ENCODE measurements at regions not wholly inside any gene's neighbourhood (a gene's known extent, or its start where the extent isn't known, plus 50 kb on each side); places are given as distances from the start of the nearest gene placed in this dataset.

- TF ChIP-seq ZBTB33 (CRISPR knock-in tag; IDR thresholded peaks at IDR 0.05) (no peak), E2F2 (CRISPR knock-in tag; IDR thresholded peaks at IDR 0.05; ENCODE audit: borderline replicate concordance) (no peak), POLR2A (IDR thresholded peaks at IDR 0.05; ENCODE audit: insufficient read depth in 1 of 2, low read depth in 2 of 2, low read length in 2 of 2) (no peak), NR1H2 (CRISPR knock-in tag; IDR thresholded peaks at IDR 0.05; ENCODE audit: borderline replicate concordance, low read depth) (no peak), CTCF (CRISPR knock-in tag; IDR thresholded peaks at IDR 0.05) (no peak), BRF2 (CRISPR knock-in tag; IDR thresholded peaks at IDR 0.05) (no peak), ZBTB37 (CRISPR knock-in tag; IDR thresholded peaks at IDR 0.05) (no peak), FOSL2 (CRISPR knock-in tag; IDR thresholded peaks at IDR 0.05) (no peak), USF2 (IDR thresholded peaks at IDR 0.05; ENCODE audit: low read depth, low read length) (no peak), USF2 (CRISPR knock-in tag; IDR thresholded peaks at IDR 0.05; ENCODE audit: borderline replicate concordance) (no peak), BCLAF1 (IDR thresholded peaks at IDR 0.05) (no peak), ELF3 (CRISPR knock-in tag; IDR thresholded peaks at IDR 0.05) (no peak)
These were observed 119.9 kb upstream of the ATP2B2 start for GRCh38 chr3:10625323-10625722.

Data from HepG2 (cell line).